OCI-LY7 (cell line): ENCODE measurements at regions not wholly inside any gene's neighbourhood (a gene's known extent, or its start where the extent isn't known, plus 50 kb on each side); places are given as distances from the start of the nearest gene placed in this dataset.

ENCODE experiments used
- BruUV-seq: library from RNA; stranded (reverse); fragments of 400-500 nt; replicated peaks from 2 replicates; lab custom pipeline; 2021; lab: Mats Ljungman, UMichigan
- CTCF ChIA-PET: fragments of 300-600 bp; sonication (Branson Sonifier 250); formaldehyde crosslinking; loops from one replicate; lab custom pipeline; 2022; ENCODE audit warnings: antibody characterized with exemption; ENCODE audit not compliant: unreplicated experiment; lab: Charles Lee
- POLR2A ChIA-PET: fragments of 300-600 bp; sonication (Branson Sonifier 250); formaldehyde crosslinking; loops from one replicate; lab custom pipeline; 2022; ENCODE audit warnings: antibody characterized with exemption; lab: Charles Lee
- DNase-seq: peaks from one replicate; pipeline ENCODE4 v3.0.0-alpha.2; 2015; ENCODE audit warnings: low spot score
- H2AFZ ChIP-seq: fragments of 200-600 bp; sonication (generic), shearing (Covaris generic); 2 replicates; pipeline ENCODE4 v1.6.1; 2014; ENCODE audit warnings: mild to moderate bottlenecking, antibody characterized with exemption, low read length, moderate library complexity
- H3K27ac ChIP-seq: fragments of 200-600 bp; sonication (generic); 2 replicates; pipeline ENCODE4 v1.5.1; 2014; ENCODE audit warnings: mixed run types, low read depth, mild to moderate bottlenecking, moderate library complexity, low read length, inconsistent platforms; ENCODE audit not compliant: poor library complexity, severe bottlenecking
- H3K36me3 ChIP-seq: fragments of 200-600 bp; sonication (generic); 2 replicates; pipeline ENCODE4 v1.6.1; 2014; ENCODE audit warnings: mild to moderate bottlenecking, antibody characterized with exemption, low read length, moderate library complexity, mixed read lengths; ENCODE audit not compliant: insufficient read depth
- H3K4me1 ChIP-seq: fragments of 200-600 bp; sonication (generic); 2 replicates; pipeline ENCODE4 v1.5.1; 2014; ENCODE audit warnings: mild to moderate bottlenecking, low read length; ENCODE audit not compliant: insufficient read depth, poor library complexity, severe bottlenecking
- H3K4me2 ChIP-seq: fragments of 200-600 bp; sonication (generic); 2 replicates; pipeline ENCODE4 v1.6.1; 2014; ENCODE audit warnings: mild to moderate bottlenecking, low read length
- H3K4me3 ChIP-seq: fragments of 200-600 bp; sonication (generic); 2 replicates; pipeline ENCODE4 v1.5.1; 2014; ENCODE audit warnings: mild to moderate bottlenecking, low read depth, low read length; ENCODE audit not compliant: poor library complexity, severe bottlenecking
- H3K79me2 ChIP-seq: fragments of 200-600 bp; sonication (generic); 2 replicates; pipeline ENCODE4 v1.6.1; 2016; ENCODE audit warnings: low read depth, mild to moderate bottlenecking, low read length, moderate library complexity, mixed read lengths; ENCODE audit not compliant: insufficient read depth
- H3K9me2 ChIP-seq: fragments of 200-600 bp; sonication (generic); 2 replicates; pipeline ENCODE4 v1.6.1; 2016; ENCODE audit warnings: mild to moderate bottlenecking, low read length, mixed read lengths; ENCODE audit not compliant: insufficient read depth
- H3K9me3 ChIP-seq: fragments of 200-600 bp; sonication (generic); 2 replicates; pipeline ENCODE4 v1.6.1; 2014; ENCODE audit warnings: mild to moderate bottlenecking, mixed run types, low read length, mixed read lengths
- H4K20me1 ChIP-seq: fragments of 200-600 bp; sonication (generic); 2 replicates; pipeline ENCODE4 v1.6.1; 2014; ENCODE audit warnings: mild to moderate bottlenecking, antibody characterized with exemption, low read length, moderate library complexity, mixed read lengths; ENCODE audit not compliant: insufficient read depth
- CTCF ChIP-seq: fragments of 200-600 bp; sonication (generic); conservative IDR thresholded peaks from 2 replicates; pipeline ENCODE4 v1.5.1; 2014; ENCODE audit warnings: mild to moderate bottlenecking, antibody characterized with exemption, low read length, moderate library complexity, mixed read lengths
- EZH2phosphoT487 ChIP-seq: fragments of 200-600 bp; sonication (generic); IDR thresholded peaks from 2 replicates; pipeline ENCODE4 v1.6.1; 2018; ENCODE audit warnings: low read depth, borderline replicate concordance, mild to moderate bottlenecking, mixed run types, antibody characterized with exemption, low read length, moderate library complexity, mixed read lengths
- intact Hi-C: fragments of 100-400 bp; cut with micrococcal nuclease; formaldehyde crosslinking; loops from one replicate; pipeline ENCODE4 v1.10.0; 2022; ENCODE audit not compliant: unreplicated experiment

DNA sequence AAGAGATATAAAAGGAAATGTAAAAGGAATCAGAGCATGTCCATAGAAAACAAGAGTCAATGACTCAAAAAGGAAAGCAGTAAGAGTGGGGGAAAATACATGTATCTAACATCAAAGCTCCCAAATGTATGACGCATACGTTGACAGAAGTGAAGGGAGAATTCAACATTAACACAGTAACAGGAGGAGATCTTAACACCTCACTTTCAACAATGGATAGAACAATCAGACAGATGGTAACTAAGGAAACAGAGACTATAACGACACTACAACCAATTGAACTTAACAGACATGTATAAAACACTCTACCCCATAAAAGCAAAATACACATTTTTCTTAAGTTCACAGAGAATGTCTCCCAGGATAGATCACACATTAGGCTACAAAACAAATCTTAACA lies 774.8 kb upstream of the ARGLU1 start:
- Histone ChIP-seq H3K4me2 (no peak overlapping the region), H3K4me1 (no peaks in the 10 kb centered on the region), H3K9me3 (no peaks in the 10 kb centered on the region), H3K36me3 (no peaks in the 10 kb centered on the region), H3K4me3 (no peak overlapping the region), H2AFZ (no peak overlapping the region), H3K79me2 (no peaks in the 10 kb centered on the region), H3K9me2 (no peaks in the 10 kb centered on the region), H4K20me1 (no peaks in the 10 kb centered on the region), H3K27ac (no peak overlapping the region)
- no peak for TF ChIP-seq EZH2phosphoT487
- no peak for TF ChIP-seq CTCF
- no peak for DNase-seq
- BruUV-seq, result no TSS peak
- CTCF ChIA-PET, result no interaction called here
- POLR2A ChIA-PET, result no interaction called here
- intact Hi-C loops, result no loop called here

GRCh38 chr13:107339209-107339608 lies 771.3 kb upstream of the ARGLU1 start:
- no peak overlapping the region for H2AFZ ChIP-seq
- no peak for TF ChIP-seq CTCF
- TF ChIP-seq EZH2phosphoT487, result no peak
- no peaks in the 10 kb centered on the region for H3K79me2 ChIP-seq
- no peaks in the 10 kb centered on the region for H3K36me3 ChIP-seq
- no peaks in the 10 kb centered on the region for H3K9me2 ChIP-seq
- no peak for DNase-seq
- intact Hi-C loops, result no loop called here
- H4K20me1 ChIP-seq, result no peaks in the 10 kb centered on the region
- ChIA-PET CTCF (no interaction called here), POLR2A (interaction anchor here (0.7 to 1.3 kb wide), 2 partner anchors 12 to 339 kb away, joined by 3 read pairs; no protein-coding TSS in a partner anchor)
- H3K27ac ChIP-seq, result no peak overlapping the region
- H3K9me3 ChIP-seq, result no peaks in the 10 kb centered on the region
- H3K4me2 ChIP-seq, result no peak overlapping the region
- H3K4me1 ChIP-seq, result no peaks in the 10 kb centered on the region
- H3K4me3 ChIP-seq, result no peak overlapping the region
- BruUV-seq, result no TSS peak

- ChIA-PET POLR2A (no interaction called here), CTCF (no interaction called here)
- intact Hi-C loops, result no loop called here
- H3K9me3 ChIP-seq, result no peaks in the 10 kb centered on the region
- H3K27ac ChIP-seq, result no peak overlapping the region
- no peak overlapping the region for H3K4me3 ChIP-seq
- H2AFZ ChIP-seq, result no peak overlapping the region
- H4K20me1 ChIP-seq, result no peaks in the 10 kb centered on the region
- TF ChIP-seq EZH2phosphoT487 (no peak), CTCF (no peak)
- no peaks in the 10 kb centered on the region for H3K36me3 ChIP-seq
- no peak for DNase-seq
- H3K79me2 ChIP-seq, result no peaks in the 10 kb centered on the region
- BruUV-seq, result no TSS peak
- no peaks in the 10 kb centered on the region for H3K4me1 ChIP-seq
- H3K4me2 ChIP-seq, result no peak overlapping the region
- no peaks in the 10 kb centered on the region for H3K9me2 ChIP-seq
Observed at GRCh38 chr13:107332188-107332587, 764.3 kb upstream of the ARGLU1 start.
